ENCODE measurements at regions not wholly inside any gene's neighbourhood (a gene's known extent, or its start where the extent isn't known, plus 50 kb on each side); places are given as distances from the start of the nearest gene placed in this dataset.

DNA sequence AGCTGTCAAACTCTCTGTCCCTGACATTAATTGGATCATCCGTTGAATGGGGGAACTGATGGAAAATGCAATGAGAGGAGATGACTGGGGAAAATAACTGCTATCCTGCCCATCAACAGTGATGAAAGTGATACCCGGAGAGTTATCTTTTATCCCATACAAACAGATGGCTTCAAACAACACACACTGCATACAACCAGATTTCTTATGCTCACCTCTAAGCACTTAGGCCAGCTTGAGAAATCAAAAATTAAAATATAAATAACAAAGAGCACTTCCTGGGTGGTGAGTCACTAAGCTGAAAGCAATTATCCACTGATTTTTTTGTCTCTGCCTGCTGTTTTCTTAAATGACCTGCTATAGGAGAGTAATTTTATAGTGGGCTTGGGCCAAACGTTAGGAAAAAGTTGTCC, 237.6 kb upstream of the RGPD4 start:
- no peak overlapping the region for H3K4me3 ChIP-seq (ENCODE audit: low read depth, low read length)
- no peak overlapping the region for H3K9ac ChIP-seq (ENCODE audit: low read depth, low read length)
- no peaks in the 10 kb centered on the region for H3K9me3 ChIP-seq (ENCODE audit: control insufficient read depth, insufficient read depth, low read length)
- no peaks in the 10 kb centered on the region for H3K27me3 ChIP-seq (ENCODE audit: control insufficient read depth, insufficient read depth, low read length)
- no peaks in the 10 kb centered on the region for H3K36me3 ChIP-seq (ENCODE audit: control insufficient read depth, insufficient read depth, low read length)
- peaks cover 9% of the 10 kb centered on the region; the same call in 1 of the 2 replicates for H3K4me1 ChIP-seq (ENCODE audit: control insufficient read depth, insufficient read depth, low read length)
- no peak overlapping the region for H3K27ac ChIP-seq (ENCODE audit: low read depth, low read length)

GRCh38 chr2:107591561-107592279, 235.0 kb upstream of the RGPD4 start:
- Histone ChIP-seq H3K27me3 (ENCODE audit: control insufficient read depth, insufficient read depth, low read length) (no peaks in the 10 kb centered on the region), H3K4me1 (ENCODE audit: control insufficient read depth, insufficient read depth, low read length) (peaks cover 14% of the 10 kb centered on the region; the same call in 1 of the 2 replicates), H3K9me3 (ENCODE audit: control insufficient read depth, insufficient read depth, low read length) (no peaks in the 10 kb centered on the region), H3K9ac (ENCODE audit: low read depth, low read length) (no peak overlapping the region), H3K27ac (ENCODE audit: low read depth, low read length) (no peak overlapping the region), H3K4me3 (ENCODE audit: low read depth, low read length) (no peak overlapping the region), H3K36me3 (ENCODE audit: control insufficient read depth, insufficient read depth, low read length) (no peaks in the 10 kb centered on the region)

DNA sequence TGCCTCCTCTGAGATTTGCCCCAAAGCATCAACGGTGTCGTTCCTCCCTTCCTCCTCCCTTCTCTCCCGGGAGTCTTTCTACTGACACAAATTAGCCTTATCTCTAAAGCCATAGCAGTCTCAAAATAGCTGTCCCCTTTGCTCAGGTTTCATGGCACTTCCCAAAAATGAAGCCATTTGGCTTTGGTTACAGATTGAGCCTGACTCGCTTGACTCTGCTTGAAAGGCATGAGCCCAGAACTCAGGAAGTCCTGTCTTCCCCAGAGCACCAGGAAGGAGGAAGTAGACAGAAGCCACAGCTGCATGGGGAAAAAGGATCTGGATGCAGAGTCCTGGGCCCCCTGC, 234.4 kb upstream of the RGPD4 start:
- H3K27me3 ChIP-seq (ENCODE audit: control insufficient read depth, insufficient read depth, low read length), result no peaks in the 10 kb centered on the region
- peaks cover 14% of the 10 kb centered on the region; the same call in 1 of the 2 replicates for H3K4me1 ChIP-seq (ENCODE audit: control insufficient read depth, insufficient read depth, low read length)
- H3K36me3 ChIP-seq (ENCODE audit: control insufficient read depth, insufficient read depth, low read length), result no peaks in the 10 kb centered on the region
- H3K9ac ChIP-seq (ENCODE audit: low read depth, low read length), result no peak overlapping the region
- H3K9me3 ChIP-seq (ENCODE audit: control insufficient read depth, insufficient read depth, low read length), result no peaks in the 10 kb centered on the region
- no peak overlapping the region for H3K27ac ChIP-seq (ENCODE audit: low read depth, low read length)
- H3K4me3 ChIP-seq (ENCODE audit: low read depth, low read length), result no peak overlapping the region

DNA sequence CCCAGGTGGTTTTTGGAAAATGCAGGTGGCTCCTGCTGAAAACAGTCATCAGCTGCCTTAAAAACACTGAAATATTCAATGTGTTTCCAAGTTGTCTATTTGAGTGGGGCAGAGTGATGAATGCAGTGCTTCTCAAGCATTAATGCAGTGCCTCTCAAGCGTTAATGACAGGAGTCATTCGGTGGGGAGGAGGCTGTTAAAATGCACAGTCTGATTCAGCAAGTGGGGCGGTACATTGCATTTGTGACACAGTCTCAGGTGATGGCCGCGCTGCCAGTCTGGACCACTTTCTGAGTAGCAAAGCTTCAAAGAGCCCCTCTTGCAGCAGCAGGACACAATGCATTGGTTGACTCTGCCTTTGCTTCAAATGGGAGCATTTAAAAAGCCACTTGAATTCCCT, 231.4 kb upstream of the RGPD4 start:
- Histone ChIP-seq H3K36me3 (ENCODE audit: control insufficient read depth, insufficient read depth, low read length) (no peaks in the 10 kb centered on the region), H3K9me3 (ENCODE audit: control insufficient read depth, insufficient read depth, low read length) (no peaks in the 10 kb centered on the region), H3K27me3 (ENCODE audit: control insufficient read depth, insufficient read depth, low read length) (no peaks in the 10 kb centered on the region), H3K4me3 (ENCODE audit: low read depth, low read length) (no peak overlapping the region), H3K27ac (ENCODE audit: low read depth, low read length) (no peak overlapping the region), H3K4me1 (ENCODE audit: control insufficient read depth, insufficient read depth, low read length) (peaks cover 6% of the 10 kb centered on the region; the same call in 1 of the 2 replicates), H3K9ac (ENCODE audit: low read depth, low read length) (no peak overlapping the region)

DNA sequence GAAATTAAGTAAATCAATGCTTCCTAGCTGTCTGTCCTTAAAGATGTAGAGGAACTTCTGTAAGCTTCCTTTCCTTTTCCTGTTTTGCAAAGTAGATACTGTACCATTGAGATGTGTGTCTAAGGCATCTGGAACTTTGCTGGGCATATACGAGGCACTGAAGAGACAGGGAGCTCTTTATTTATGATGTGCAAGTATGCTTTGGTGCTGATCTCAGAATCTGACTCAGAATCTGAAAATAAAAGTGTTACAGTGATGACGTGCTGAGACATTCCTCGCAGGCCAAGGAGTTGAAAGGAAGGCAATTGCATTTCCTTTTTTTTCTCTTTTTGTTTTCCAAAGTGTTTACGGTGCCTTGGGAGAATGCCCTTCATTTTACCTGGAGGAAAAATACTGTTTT, 230.9 kb upstream of the RGPD4 start:
- peaks cover 6% of the 10 kb centered on the region; the same call in 1 of the 2 replicates for H3K4me1 ChIP-seq (ENCODE audit: control insufficient read depth, insufficient read depth, low read length)

DNA sequence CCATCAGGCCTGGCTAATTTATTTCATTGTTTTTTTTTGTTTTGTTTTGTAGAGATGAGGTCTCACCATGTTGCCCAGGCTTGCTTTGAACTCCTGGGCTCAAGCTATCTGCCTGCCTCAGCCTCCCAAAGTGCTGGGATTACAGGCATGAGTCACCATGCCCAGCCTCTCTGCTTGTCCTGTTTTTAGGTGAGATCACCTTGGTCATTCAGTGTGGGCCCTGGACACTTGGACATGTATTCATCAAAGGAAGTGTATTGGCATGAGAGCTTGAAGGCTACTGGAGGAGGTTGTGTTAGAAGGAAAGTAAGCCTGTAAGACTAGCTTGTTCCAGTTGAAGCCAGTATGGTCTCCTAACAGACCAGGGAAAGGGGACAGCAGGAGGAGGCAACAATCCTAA, 229.2 kb upstream of the RGPD4 start:
- Histone ChIP-seq H3K27me3 (ENCODE audit: control insufficient read depth, insufficient read depth, low read length) (no peaks in the 10 kb centered on the region), H3K4me1 (ENCODE audit: control insufficient read depth, insufficient read depth, low read length) (peaks cover 6% of the 10 kb centered on the region; the same call in 1 of the 2 replicates), H3K4me3 (ENCODE audit: low read depth, low read length) (no peak overlapping the region), H3K9ac (ENCODE audit: low read depth, low read length) (no peak overlapping the region), H3K9me3 (ENCODE audit: control insufficient read depth, insufficient read depth, low read length) (no peaks in the 10 kb centered on the region), H3K36me3 (ENCODE audit: control insufficient read depth, insufficient read depth, low read length) (no peaks in the 10 kb centered on the region), H3K27ac (ENCODE audit: low read depth, low read length) (no peak overlapping the region)

More for the DNA sequence above, 230.9 kb upstream of the RGPD4 start:
- H3K36me3 ChIP-seq (ENCODE audit: control insufficient read depth, insufficient read depth, low read length), result no peaks in the 10 kb centered on the region
- H3K9ac ChIP-seq (ENCODE audit: low read depth, low read length), result no peak overlapping the region
- no peaks in the 10 kb centered on the region for H3K9me3 ChIP-seq (ENCODE audit: control insufficient read depth, insufficient read depth, low read length)
- H3K4me3 ChIP-seq (ENCODE audit: low read depth, low read length), result no peak overlapping the region
- H3K27ac ChIP-seq (ENCODE audit: low read depth, low read length), result no peak overlapping the region
- H3K27me3 ChIP-seq (ENCODE audit: control insufficient read depth, insufficient read depth, low read length), result no peaks in the 10 kb centered on the region

DNA sequence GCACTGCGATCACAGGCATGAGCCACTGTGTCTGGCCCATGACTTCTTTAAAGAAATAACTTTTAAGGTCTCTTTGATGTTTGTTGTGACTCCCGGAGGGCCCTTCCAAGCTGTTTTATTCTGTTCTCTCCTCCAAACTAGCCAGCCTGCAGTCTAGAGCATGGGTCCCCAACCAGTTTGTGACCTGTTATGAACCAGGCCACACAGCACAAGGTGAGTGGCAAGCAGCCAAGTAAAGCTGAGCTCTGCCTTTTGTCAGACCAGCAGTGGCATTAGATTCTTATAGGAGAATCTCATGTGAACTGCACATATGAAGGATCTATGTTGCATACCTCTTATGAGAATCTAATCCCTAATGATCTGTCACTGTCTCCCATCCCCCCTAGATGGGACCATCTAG, 223.9 kb upstream of the RGPD4 start:
- H3K4me3 ChIP-seq (ENCODE audit: low read depth, low read length), result no peak overlapping the region
- no peaks in the 10 kb centered on the region for H3K27me3 ChIP-seq (ENCODE audit: control insufficient read depth, insufficient read depth, low read length)
- H3K4me1 ChIP-seq (ENCODE audit: control insufficient read depth, insufficient read depth, low read length), result no peaks in the 10 kb centered on the region
- no peak overlapping the region for H3K9ac ChIP-seq (ENCODE audit: low read depth, low read length)
- no peak overlapping the region for H3K27ac ChIP-seq (ENCODE audit: low read depth, low read length)
- H3K36me3 ChIP-seq (ENCODE audit: control insufficient read depth, insufficient read depth, low read length), result no peaks in the 10 kb centered on the region
- H3K9me3 ChIP-seq (ENCODE audit: control insufficient read depth, insufficient read depth, low read length), result no peaks in the 10 kb centered on the region

- Histone ChIP-seq H3K9me3 (ENCODE audit: control insufficient read depth, insufficient read depth, low read length) (no peaks in the 10 kb centered on the region), H3K36me3 (ENCODE audit: control insufficient read depth, insufficient read depth, low read length) (no peaks in the 10 kb centered on the region), H3K4me3 (ENCODE audit: low read depth, low read length) (no peak overlapping the region), H3K9ac (ENCODE audit: low read depth, low read length) (no peak overlapping the region), H3K27ac (ENCODE audit: low read depth, low read length) (no peak overlapping the region), H3K4me1 (ENCODE audit: control insufficient read depth, insufficient read depth, low read length) (no peaks in the 10 kb centered on the region), H3K27me3 (ENCODE audit: control insufficient read depth, insufficient read depth, low read length) (no peaks in the 10 kb centered on the region)
These were observed 219.6 kb upstream of the RGPD4 start for GRCh38 chr2:107607054-107607453.

GRCh38 chr2:107607473-107607872, 219.2 kb upstream of the RGPD4 start:
- Histone ChIP-seq H3K4me3 (ENCODE audit: low read depth, low read length) (no peak overlapping the region), H3K9ac (ENCODE audit: low read depth, low read length) (no peak overlapping the region), H3K4me1 (ENCODE audit: control insufficient read depth, insufficient read depth, low read length) (no peaks in the 10 kb centered on the region), H3K27me3 (ENCODE audit: control insufficient read depth, insufficient read depth, low read length) (no peaks in the 10 kb centered on the region), H3K9me3 (ENCODE audit: control insufficient read depth, insufficient read depth, low read length) (no peaks in the 10 kb centered on the region), H3K36me3 (ENCODE audit: control insufficient read depth, insufficient read depth, low read length) (no peaks in the 10 kb centered on the region), H3K27ac (ENCODE audit: low read depth, low read length) (no peak overlapping the region)

DNA sequence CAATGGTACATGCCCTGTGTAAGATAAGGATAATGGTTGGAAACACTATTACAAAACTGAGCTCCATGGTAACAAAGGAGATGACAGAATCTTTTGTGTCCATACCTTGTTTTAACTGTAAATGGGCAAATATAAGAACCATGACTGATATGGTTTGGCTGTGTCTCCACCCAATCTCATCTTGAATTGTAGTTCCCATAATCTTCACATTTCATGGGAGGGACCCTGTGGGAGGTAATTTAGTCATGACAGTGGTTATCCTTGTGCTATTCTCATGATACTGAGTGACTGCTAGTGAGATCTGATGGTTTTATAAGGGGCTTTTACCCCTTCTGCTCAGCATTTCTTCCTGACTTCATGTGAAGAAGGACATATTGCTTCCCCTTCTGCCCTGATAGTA, 211.7 kb upstream of the RGPD4 start:
- H3K9me3 ChIP-seq (ENCODE audit: control insufficient read depth, insufficient read depth, low read length), result peaks cover 29% of the 10 kb centered on the region
- H3K27me3 ChIP-seq (ENCODE audit: control insufficient read depth, insufficient read depth, low read length), result no peaks in the 10 kb centered on the region
- no peak overlapping the region for H3K9ac ChIP-seq (ENCODE audit: low read depth, low read length)
- no peaks in the 10 kb centered on the region for H3K36me3 ChIP-seq (ENCODE audit: control insufficient read depth, insufficient read depth, low read length)
- H3K27ac ChIP-seq (ENCODE audit: low read depth, low read length), result no peak overlapping the region
- no peaks in the 10 kb centered on the region for H3K4me1 ChIP-seq (ENCODE audit: control insufficient read depth, insufficient read depth, low read length)
- no peak overlapping the region for H3K4me3 ChIP-seq (ENCODE audit: low read depth, low read length)

GRCh38 chr2:107618769-107619168, 207.9 kb upstream of the RGPD4 start:
- Histone ChIP-seq H3K9me3 (ENCODE audit: control insufficient read depth, insufficient read depth, low read length) (peaks cover 43% of the 10 kb centered on the region), H3K36me3 (ENCODE audit: control insufficient read depth, insufficient read depth, low read length) (no peaks in the 10 kb centered on the region), H3K4me3 (ENCODE audit: low read depth, low read length) (no peak overlapping the region), H3K27ac (ENCODE audit: low read depth, low read length) (no peak overlapping the region), H3K27me3 (ENCODE audit: control insufficient read depth, insufficient read depth, low read length) (no peaks in the 10 kb centered on the region), H3K9ac (ENCODE audit: low read depth, low read length) (no peak overlapping the region), H3K4me1 (ENCODE audit: control insufficient read depth, insufficient read depth, low read length) (no peaks in the 10 kb centered on the region)

Data from HUES48 (cell line).